ENCODE measurements at regions not wholly inside any gene's neighbourhood (a gene's known extent, or its start where the extent isn't known, plus 50 kb on each side); places are given as distances from the start of the nearest gene placed in this dataset.

DNA sequence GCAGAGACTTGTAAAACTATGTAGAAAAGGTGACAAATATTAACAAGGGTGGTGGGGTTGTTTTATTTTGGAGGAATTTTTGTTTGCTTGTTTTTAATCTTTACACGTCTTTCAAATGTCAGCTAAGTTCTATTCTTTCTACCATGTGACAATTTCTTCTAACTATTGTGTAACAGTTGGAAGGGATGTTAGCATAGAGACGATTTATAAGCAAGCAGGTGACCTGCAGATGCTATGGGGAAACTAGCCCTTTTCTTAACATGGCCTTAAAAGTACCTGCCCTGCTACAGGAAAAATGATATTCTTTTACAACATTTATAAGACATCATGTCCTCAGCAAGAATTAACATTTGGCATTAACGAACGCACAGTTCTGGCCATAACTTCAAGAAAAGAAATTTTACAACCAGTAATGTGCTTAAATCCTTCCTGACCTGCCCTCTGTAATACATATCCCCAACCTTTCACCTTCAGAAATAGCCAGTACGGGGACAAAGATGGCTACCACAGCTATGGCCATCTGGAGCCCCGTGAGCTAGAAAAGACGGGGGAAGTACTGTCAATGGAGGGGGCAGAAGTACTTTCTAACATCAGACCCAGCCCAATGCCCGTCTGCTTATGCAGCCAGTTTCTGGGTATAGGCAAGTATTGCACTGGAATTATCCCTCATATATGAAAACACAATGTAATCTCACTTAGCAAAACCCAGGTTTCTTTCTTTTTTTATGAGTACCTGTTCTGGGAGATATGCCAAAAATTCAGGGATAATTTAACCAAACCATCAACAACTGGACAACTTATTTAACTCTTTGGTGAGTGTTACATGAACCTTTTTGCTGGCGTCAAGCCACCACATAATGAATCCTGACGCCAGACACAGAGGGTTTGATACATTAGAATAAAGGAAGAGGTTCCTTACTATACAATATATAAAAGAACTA, 67.7 kb upstream of the NR2F2 start:
- H3K4me3 ChIP-seq (ENCODE audit: low read depth, low read length): no peak overlapping the region
- TF ChIP-seq, protein P1, sequence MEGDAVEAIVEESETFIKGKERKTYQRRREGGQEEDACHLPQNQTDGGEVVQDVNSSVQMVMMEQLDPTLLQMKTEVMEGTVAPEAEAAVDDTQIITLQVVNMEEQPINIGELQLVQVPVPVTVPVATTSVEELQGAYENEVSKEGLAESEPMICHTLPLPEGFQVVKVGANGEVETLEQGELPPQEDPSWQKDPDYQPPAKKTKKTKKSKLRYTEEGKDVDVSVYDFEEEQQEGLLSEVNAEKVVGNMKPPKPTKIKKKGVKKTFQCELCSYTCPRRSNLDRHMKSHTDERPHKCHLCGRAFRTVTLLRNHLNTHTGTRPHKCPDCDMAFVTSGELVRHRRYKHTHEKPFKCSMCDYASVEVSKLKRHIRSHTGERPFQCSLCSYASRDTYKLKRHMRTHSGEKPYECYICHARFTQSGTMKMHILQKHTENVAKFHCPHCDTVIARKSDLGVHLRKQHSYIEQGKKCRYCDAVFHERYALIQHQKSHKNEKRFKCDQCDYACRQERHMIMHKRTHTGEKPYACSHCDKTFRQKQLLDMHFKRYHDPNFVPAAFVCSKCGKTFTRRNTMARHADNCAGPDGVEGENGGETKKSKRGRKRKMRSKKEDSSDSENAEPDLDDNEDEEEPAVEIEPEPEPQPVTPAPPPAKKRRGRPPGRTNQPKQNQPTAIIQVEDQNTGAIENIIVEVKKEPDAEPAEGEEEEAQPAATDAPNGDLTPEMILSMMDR (IDR thresholded peaks at IDR 0.05; ENCODE audit: borderline replicate concordance, insufficient read depth, low read depth, low read length): no peak

DNA sequence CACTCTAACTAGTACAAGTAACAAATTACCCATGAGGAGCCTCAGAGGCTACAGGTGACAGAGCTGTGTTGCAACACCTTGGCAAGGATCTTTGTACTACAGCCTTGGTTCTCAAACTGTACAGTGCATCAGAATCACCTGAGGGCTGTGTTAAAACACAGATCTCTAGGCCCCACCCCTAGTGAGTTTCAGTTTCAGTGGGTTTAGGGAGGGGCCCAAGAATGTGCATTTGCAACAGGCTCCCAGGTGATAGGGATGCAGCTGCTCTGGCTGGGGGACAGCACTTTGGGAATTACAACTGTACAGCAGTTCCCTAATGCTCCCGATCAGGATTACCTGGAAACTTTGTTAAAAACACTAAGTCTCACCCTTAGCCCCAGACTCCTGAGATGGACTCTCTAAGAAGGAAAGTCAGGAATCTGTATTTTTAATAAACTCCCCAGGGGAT, 66.1 kb upstream of the NR2F2 start:
- TF ChIP-seq, protein P1 (IDR thresholded peaks at IDR 0.05; ENCODE audit: borderline replicate concordance, insufficient read depth, low read depth, low read length): no peak
- H3K4me3 ChIP-seq (ENCODE audit: low read depth, low read length): no peak overlapping the region

DNA sequence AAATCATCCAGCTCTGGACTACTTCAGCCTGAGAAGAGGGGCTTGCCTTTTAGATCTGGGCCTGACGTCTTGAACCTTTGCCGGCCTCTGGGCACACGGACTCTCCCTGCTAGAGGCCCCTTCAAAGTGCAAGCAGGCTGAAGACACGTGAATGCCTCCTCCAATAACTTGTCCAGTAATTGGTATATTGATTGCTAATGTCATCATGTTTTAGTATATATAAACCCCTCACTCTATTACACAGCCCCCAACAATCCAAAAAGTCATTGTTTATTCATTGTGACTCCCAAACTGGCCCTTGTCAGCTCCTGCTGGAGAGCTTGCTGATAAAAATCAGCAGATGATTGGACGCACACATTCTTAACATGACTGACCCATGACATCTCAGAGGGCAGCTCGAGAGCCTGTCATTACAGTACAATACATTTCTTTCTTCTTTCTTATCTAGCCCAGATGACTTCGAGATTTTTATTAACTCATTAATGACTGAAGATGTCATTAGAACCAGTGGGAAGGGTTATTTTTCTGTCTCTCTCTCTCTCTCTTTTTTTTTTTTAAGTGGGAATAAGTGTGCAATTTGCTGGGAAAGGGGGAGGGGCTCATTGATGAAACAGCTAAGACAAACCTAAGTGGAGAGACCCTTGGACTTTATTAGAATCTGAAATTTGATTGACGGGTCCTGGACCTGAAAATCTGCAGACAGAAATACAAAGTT, 65.5 kb upstream of the NR2F2 start:
- H3K4me3 ChIP-seq (ENCODE audit: low read depth, low read length): no peak overlapping the region
- TF ChIP-seq, protein P1 (IDR thresholded peaks at IDR 0.05; ENCODE audit: borderline replicate concordance, insufficient read depth, low read depth, low read length): no peak

DNA sequence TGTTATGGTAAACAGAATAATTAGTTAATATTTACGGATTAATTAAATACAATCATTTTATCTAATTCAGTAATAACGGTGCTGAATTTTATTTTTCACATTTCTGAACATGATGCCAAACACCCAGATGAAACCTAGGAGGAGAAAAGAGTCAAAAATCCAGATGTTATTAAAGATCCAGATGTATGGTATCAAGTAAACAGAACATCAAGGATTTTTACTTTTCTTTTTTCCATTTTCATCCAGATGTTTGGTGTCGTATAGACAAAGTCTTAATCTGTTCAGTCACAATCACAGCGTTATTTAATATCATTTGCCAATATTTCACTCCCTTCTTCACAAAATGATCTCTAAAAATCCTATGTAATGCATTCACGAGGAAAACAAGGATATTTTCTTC, 64.0 kb upstream of the NR2F2 start:
- TF ChIP-seq, protein P1 (IDR thresholded peaks at IDR 0.05; ENCODE audit: borderline replicate concordance, insufficient read depth, low read depth, low read length): no peak
- no peak overlapping the region for H3K4me3 ChIP-seq (ENCODE audit: low read depth, low read length)

DNA sequence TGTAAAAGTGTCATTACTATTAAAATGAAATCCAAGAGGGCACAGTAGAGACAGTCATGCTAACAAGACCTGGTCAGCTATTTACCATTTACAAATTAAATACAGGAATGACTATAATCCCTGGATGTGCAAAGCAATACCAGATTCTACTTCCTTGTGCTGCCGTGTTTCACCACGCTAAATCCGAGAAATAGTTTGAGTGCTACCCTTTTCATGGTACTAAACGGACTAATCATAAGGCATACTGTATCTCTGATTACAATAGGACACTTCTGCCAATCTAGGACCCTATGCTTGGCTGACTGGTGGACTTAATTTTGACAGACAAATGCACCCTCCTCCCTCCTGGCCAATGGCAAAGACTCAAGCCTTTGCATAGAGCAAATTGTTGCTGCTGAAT, 63.0 kb upstream of the NR2F2 start:
- no peak overlapping the region for H3K4me3 ChIP-seq (ENCODE audit: low read depth, low read length)
- TF ChIP-seq, protein P1 (IDR thresholded peaks at IDR 0.05; ENCODE audit: borderline replicate concordance, insufficient read depth, low read depth, low read length): no peak

DNA sequence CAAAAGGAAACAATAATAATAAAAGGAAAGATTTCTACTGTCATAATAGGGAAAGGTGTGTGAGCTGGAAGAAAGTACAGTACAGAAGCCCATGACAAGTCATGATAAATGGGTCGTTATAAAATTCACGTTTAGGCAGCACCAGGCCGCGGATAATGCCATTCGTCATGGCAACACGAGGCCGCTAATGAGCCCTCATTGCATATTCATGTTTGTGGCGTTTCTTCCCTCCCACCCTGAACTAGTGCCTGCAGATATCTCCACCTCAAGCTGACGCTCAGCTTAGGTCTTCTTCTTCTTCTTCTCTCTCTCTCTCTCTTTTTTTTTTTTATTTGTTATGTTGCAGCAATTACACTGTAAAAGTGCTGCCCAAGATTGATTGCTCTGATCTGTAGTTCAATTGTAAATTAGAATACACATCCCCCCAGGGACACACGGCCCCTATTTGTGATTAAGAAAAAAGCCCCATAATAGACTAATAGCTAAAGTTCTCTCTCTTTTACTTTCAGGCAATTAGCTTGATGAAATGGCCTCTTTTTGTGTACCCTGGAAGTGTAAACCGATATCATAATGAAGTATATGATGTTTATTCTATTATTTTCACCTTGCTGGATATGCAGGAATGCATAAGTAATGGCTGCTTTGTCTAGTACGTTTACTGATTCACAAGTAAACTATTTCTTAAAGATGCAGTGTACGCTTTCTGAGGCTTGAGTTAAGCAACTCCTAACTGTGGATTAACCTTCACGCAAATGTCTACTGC, 61.9 kb upstream of the NR2F2 start:
- TF ChIP-seq, protein P1 (IDR thresholded peaks at IDR 0.05; ENCODE audit: borderline replicate concordance, insufficient read depth, low read depth, low read length): no peak
- H3K4me3 ChIP-seq (ENCODE audit: low read depth, low read length): no peak overlapping the region
